ENCODE measurements at regions not wholly inside any gene's neighbourhood (a gene's known extent, or its start where the extent isn't known, plus 50 kb on each side); places are given as distances from the start of the nearest gene placed in this dataset.
"Not testable (repeated sequence)": the region's sequence is repeated elsewhere in the genome, so short reads cannot be mapped to it uniquely, and the experiment has no call there.

- intact Hi-C loops (cut with micrococcal nuclease): no loop called here
- H3K27me3 ChIP-seq (ENCODE audit: control insufficient read depth in 2 of 2, insufficient read depth in 2 of 2, low read length in 2 of 2): no peaks in the 10 kb centered on the region
- peaks cover 0 to 20% (median 8%) of the 10 kb centered on the region in 11 donors for H3K9me3 Mint-ChIP-seq
- H3K27ac ChIP-seq (ENCODE audit: low read depth, low read length): no peak overlapping the region
- H3K4me3 ChIP-seq (ENCODE audit: low read length): no peak overlapping the region
- no peaks in the 10 kb centered on the region for H3K4me1 ChIP-seq (ENCODE audit: control insufficient read depth in 2 of 2, insufficient read depth in 2 of 2, low read length in 2 of 2)
- no peaks in the 10 kb centered on the region for H3K4me1 Mint-ChIP-seq
- no peak overlapping the region for H3K27ac Mint-ChIP-seq
- no peaks in the 10 kb centered on the region for H3K27me3 Mint-ChIP-seq
- ChIA-PET CTCF (no interaction called here), POLR2A (no interaction called here)
- ATAC-seq: no peak
- H3K4me3 Mint-ChIP-seq: no peak overlapping the region
- peaks cover 0 to 4% (median 0%) of the 10 kb centered on the region in 3 experiments for H3K9me3 ChIP-seq (ENCODE audit: control insufficient read depth in 2 of 3, low read length in 3 of 3)
- no peaks in the 10 kb centered on the region for H3K36me3 Mint-ChIP-seq
- no peaks in the 10 kb centered on the region for H3K36me3 ChIP-seq (ENCODE audit: control insufficient read depth in 2 of 3, insufficient read depth in 3 of 3, low read length in 3 of 3)
- DNase-seq: no peak
Measured at GRCh38 chr12:17028348-17028747, 422.4 kb upstream of the LMO3 start.

- H3K4me1 ChIP-seq (ENCODE audit: control insufficient read depth in 2 of 2, insufficient read depth in 2 of 2, low read length in 2 of 2); H3K4me3 Mint-ChIP-seq; H3K4me1 Mint-ChIP-seq; H3K4me3 ChIP-seq (ENCODE audit: low read length); H3K36me3 ChIP-seq (ENCODE audit: control insufficient read depth in 2 of 3, insufficient read depth in 3 of 3, low read length in 3 of 3); ATAC-seq; POLR2A ChIA-PET; intact Hi-C loops (cut with micrococcal nuclease); H3K27ac ChIP-seq (ENCODE audit: low read depth, low read length); DNase-seq; CTCF ChIA-PET; H3K27ac Mint-ChIP-seq; H3K27me3 Mint-ChIP-seq; H3K27me3 ChIP-seq (ENCODE audit: control insufficient read depth in 2 of 2, insufficient read depth in 2 of 2, low read length in 2 of 2); H3K36me3 Mint-ChIP-seq; H3K9me3 ChIP-seq (ENCODE audit: control insufficient read depth in 2 of 3, low read length in 3 of 3): not testable (repeated sequence)
- H3K9me3 Mint-ChIP-seq: peaks cover 0 to 16% (median 8%) of the 10 kb centered on the region in 11 donors
Measured at GRCh38 chr12:17025424-17025823, 419.5 kb upstream of the LMO3 start.

- DNase-seq: no peak
- H3K27ac ChIP-seq (ENCODE audit: low read depth, low read length): no peak overlapping the region
- H3K9me3 ChIP-seq (ENCODE audit: control insufficient read depth in 2 of 3, low read length in 3 of 3): no peaks in the 10 kb centered on the region
- intact Hi-C loops (cut with micrococcal nuclease): no loop called here
- no peaks in the 10 kb centered on the region for H3K27me3 ChIP-seq (ENCODE audit: control insufficient read depth in 2 of 2, insufficient read depth in 2 of 2, low read length in 2 of 2)
- no peaks in the 10 kb centered on the region for H3K27me3 Mint-ChIP-seq
- CTCF ChIA-PET: no interaction called here
- H3K36me3 ChIP-seq (ENCODE audit: control insufficient read depth in 2 of 3, insufficient read depth in 3 of 3, low read length in 3 of 3): no peaks in the 10 kb centered on the region
- H3K9me3 Mint-ChIP-seq: peaks cover 1 to 11% (median 6%) of the 10 kb centered on the region in 11 donors
- no peak overlapping the region for H3K4me3 Mint-ChIP-seq
- H3K4me1 ChIP-seq (ENCODE audit: control insufficient read depth in 2 of 2, insufficient read depth in 2 of 2, low read length in 2 of 2): no peaks in the 10 kb centered on the region
- no peak for ATAC-seq
- no peak overlapping the region for H3K4me3 ChIP-seq (ENCODE audit: low read length)
- POLR2A ChIA-PET: no interaction called here
- no peaks in the 10 kb centered on the region for H3K36me3 Mint-ChIP-seq
- no peak overlapping the region for H3K27ac Mint-ChIP-seq
- no peaks in the 10 kb centered on the region for H3K4me1 Mint-ChIP-seq
Measured at GRCh38 chr12:17020765-17021164, 414.8 kb upstream of the LMO3 start.

GRCh38 chr12:17017402-17017801 lies 411.4 kb upstream of the LMO3 start:
- no peak overlapping the region for H3K27ac Mint-ChIP-seq
- ChIA-PET POLR2A (no interaction called here), CTCF (no interaction called here)
- H3K36me3 Mint-ChIP-seq: no peaks in the 10 kb centered on the region
- Histone ChIP-seq H3K27me3 (ENCODE audit: control insufficient read depth in 2 of 2, insufficient read depth in 2 of 2, low read length in 2 of 2) (no peaks in the 10 kb centered on the region), H3K4me3 (ENCODE audit: low read length) (no peak overlapping the region), H3K4me1 (ENCODE audit: control insufficient read depth in 2 of 2, insufficient read depth in 2 of 2, low read length in 2 of 2) (no peaks in the 10 kb centered on the region), H3K9me3 (ENCODE audit: control insufficient read depth in 2 of 3, low read length in 3 of 3) (no peaks in the 10 kb centered on the region), H3K27ac (ENCODE audit: low read depth, low read length) (no peak overlapping the region), H3K36me3 (ENCODE audit: control insufficient read depth in 2 of 3, insufficient read depth in 3 of 3, low read length in 3 of 3) (no peaks in the 10 kb centered on the region)
- no peak for ATAC-seq
- intact Hi-C loops (cut with micrococcal nuclease): no loop called here
- H3K27me3 Mint-ChIP-seq: no peaks in the 10 kb centered on the region
- H3K4me1 Mint-ChIP-seq: no peaks in the 10 kb centered on the region
- H3K4me3 Mint-ChIP-seq: no peak overlapping the region
- no peak for DNase-seq
- peaks cover 1 to 16% (median 6%) of the 10 kb centered on the region in 11 donors for H3K9me3 Mint-ChIP-seq

GRCh38 chr12:17016116-17016864 lies 410.3 kb upstream of the LMO3 start:
- Histone ChIP-seq H3K4me3 (ENCODE audit: low read length) (no peak overlapping the region), H3K4me1 (ENCODE audit: control insufficient read depth in 2 of 2, insufficient read depth in 2 of 2, low read length in 2 of 2) (no peaks in the 10 kb centered on the region), H3K36me3 (ENCODE audit: control insufficient read depth in 2 of 3, insufficient read depth in 3 of 3, low read length in 3 of 3) (no peaks in the 10 kb centered on the region), H3K27ac (ENCODE audit: low read depth, low read length) (no peak overlapping the region), H3K9me3 (ENCODE audit: control insufficient read depth in 2 of 3, low read length in 3 of 3) (no peaks in the 10 kb centered on the region), H3K27me3 (ENCODE audit: control insufficient read depth in 2 of 2, insufficient read depth in 2 of 2, low read length in 2 of 2) (no peaks in the 10 kb centered on the region)
- Mint-ChIP-seq H3K36me3 (no peaks in the 10 kb centered on the region), H3K27me3 (no peaks in the 10 kb centered on the region), H3K4me1 (no peaks in the 10 kb centered on the region), H3K4me3 (no peak overlapping the region), H3K9me3 (peaks cover 1 to 16% (median 5%) of the 10 kb centered on the region in 11 donors), H3K27ac (no peak overlapping the region)
- no peak for ATAC-seq
- intact Hi-C loops (cut with micrococcal nuclease): no loop called here
- no peak for DNase-seq
- CTCF ChIA-PET: interaction anchor here (0.9 kb wide), 1 partner anchor 68 kb away, joined by 3 read pairs; no protein-coding TSS in a partner anchor
- POLR2A ChIA-PET: no interaction called here

GRCh38 chr12:17015501-17015900 lies 409.5 kb upstream of the LMO3 start:
- H3K36me3 Mint-ChIP-seq: no peaks in the 10 kb centered on the region
- no peak for ATAC-seq
- intact Hi-C loops (cut with micrococcal nuclease): no loop called here
- H3K36me3 ChIP-seq (ENCODE audit: control insufficient read depth in 2 of 3, insufficient read depth in 3 of 3, low read length in 3 of 3): no peaks in the 10 kb centered on the region
- POLR2A ChIA-PET: no interaction called here
- no peaks in the 10 kb centered on the region for H3K27me3 ChIP-seq (ENCODE audit: control insufficient read depth in 2 of 2, insufficient read depth in 2 of 2, low read length in 2 of 2)
- H3K9me3 Mint-ChIP-seq: peaks cover 2 to 16% (median 5%) of the 10 kb centered on the region in 11 donors
- DNase-seq: no peak
- H3K4me3 Mint-ChIP-seq: no peak overlapping the region
- no peaks in the 10 kb centered on the region for H3K27me3 Mint-ChIP-seq
- H3K9me3 ChIP-seq (ENCODE audit: control insufficient read depth in 2 of 3, low read length in 3 of 3): no peaks in the 10 kb centered on the region
- no peak overlapping the region for H3K27ac Mint-ChIP-seq
- H3K27ac ChIP-seq (ENCODE audit: low read depth, low read length): no peak overlapping the region
- no peaks in the 10 kb centered on the region for H3K4me1 ChIP-seq (ENCODE audit: control insufficient read depth in 2 of 2, insufficient read depth in 2 of 2, low read length in 2 of 2)
- no peak overlapping the region for H3K4me3 ChIP-seq (ENCODE audit: low read length)
- no peaks in the 10 kb centered on the region for H3K4me1 Mint-ChIP-seq
- CTCF ChIA-PET: interaction anchor here (0.9 kb wide), 1 partner anchor 69 kb away, joined by 3 read pairs; no protein-coding TSS in a partner anchor

- DNase-seq; intact Hi-C loops (cut with micrococcal nuclease); H3K4me3 ChIP-seq (ENCODE audit: low read length); H3K36me3 Mint-ChIP-seq; H3K4me3 Mint-ChIP-seq; H3K4me1 Mint-ChIP-seq; CTCF ChIA-PET; H3K27ac Mint-ChIP-seq; H3K27ac ChIP-seq (ENCODE audit: low read depth, low read length); H3K9me3 ChIP-seq (ENCODE audit: control insufficient read depth in 2 of 3, low read length in 3 of 3); H3K9me3 Mint-ChIP-seq; POLR2A ChIA-PET; H3K27me3 ChIP-seq (ENCODE audit: control insufficient read depth in 2 of 2, insufficient read depth in 2 of 2, low read length in 2 of 2); H3K27me3 Mint-ChIP-seq; ATAC-seq; H3K36me3 ChIP-seq (ENCODE audit: control insufficient read depth in 2 of 3, insufficient read depth in 3 of 3, low read length in 3 of 3); H3K4me1 ChIP-seq (ENCODE audit: control insufficient read depth in 2 of 2, insufficient read depth in 2 of 2, low read length in 2 of 2): not testable (repeated sequence)
Measured at GRCh38 chr12:17007442-17008040, 401.6 kb upstream of the LMO3 start.
